ENCODE measurements at regions not wholly inside any gene's neighbourhood (a gene's known extent, or its start where the extent isn't known, plus 50 kb on each side); places are given as distances from the start of the nearest gene placed in this dataset.

- no peak for TF ChIP-seq CTBP1 (IDR thresholded peaks at IDR 0.05; ENCODE audit: borderline replicate concordance)
- no peak for TF ChIP-seq SUZ12 (IDR thresholded peaks at IDR 0.05)
- TF ChIP-seq TARDBP (IDR thresholded peaks at IDR 0.05): no peak
- no peak for TF ChIP-seq HDGF (IDR thresholded peaks at IDR 0.05; ENCODE audit: borderline replicate concordance)
- no peak for TF ChIP-seq L3MBTL2 (conservative IDR thresholded peaks at IDR 0.05)
- TF ChIP-seq FOXK2 (IDR thresholded peaks at IDR 0.05): no peak
- TF ChIP-seq PKNOX1 (IDR thresholded peaks at IDR 0.05): no peak
- no peak for TF ChIP-seq FOXA1 (IDR thresholded peaks at IDR 0.05)
- no peak for TF ChIP-seq ARNT (IDR thresholded peaks at IDR 0.05)
- no peak for TF ChIP-seq SP1 (IDR thresholded peaks at IDR 0.05)
- TF ChIP-seq ELF4 (IDR thresholded peaks at IDR 0.05): no peak
- TF ChIP-seq FOXM1 (IDR thresholded peaks at IDR 0.05; ENCODE audit: borderline replicate concordance): no peak
- TF ChIP-seq NFRKB (IDR thresholded peaks at IDR 0.05): no peak
- no peak for TF ChIP-seq LEF1 (IDR thresholded peaks at IDR 0.05; ENCODE audit: borderline replicate concordance)
- no peak for TF ChIP-seq ZNF384 (IDR thresholded peaks at IDR 0.05)
- TF ChIP-seq BHLHE40 (IDR thresholded peaks at IDR 0.05; ENCODE audit: borderline replicate concordance): no peak
- ChIA-PET POLR2A (no interaction called here), CTCF (no interaction called here)
- DNase-seq (ENCODE audit: extremely low spot score): no peak
Observed at GRCh38 chr9:110133059-110133458, 74.9 kb downstream of the C9orf152 start.

DNA sequence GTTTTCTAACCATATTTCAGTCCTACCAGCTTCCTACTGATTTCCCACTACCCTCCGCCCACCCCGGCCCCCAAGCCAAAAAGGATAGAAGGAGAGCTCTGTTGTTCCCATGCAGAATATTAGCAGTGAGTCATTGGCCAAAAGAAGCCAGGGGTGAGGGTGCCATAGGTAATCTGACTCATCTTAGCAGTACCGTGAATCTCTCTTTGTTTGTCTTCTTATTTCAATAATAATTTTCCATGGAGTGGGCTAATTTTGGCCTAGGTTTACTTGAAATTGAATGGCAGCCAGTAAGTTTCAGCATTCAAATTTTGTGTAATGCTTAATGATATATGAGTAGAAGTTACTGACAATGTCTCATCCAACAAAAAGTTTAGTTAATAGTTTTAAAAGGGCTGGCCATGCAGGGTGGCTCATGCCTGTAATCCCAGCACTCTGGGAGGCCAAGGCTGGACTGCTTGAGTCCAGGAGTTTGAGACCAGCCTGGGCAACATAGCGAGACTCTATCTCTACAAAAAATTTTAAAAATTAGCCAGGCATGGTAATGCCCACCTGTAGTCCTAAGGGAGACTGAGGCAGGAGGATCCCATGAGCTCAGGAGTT, 74.2 kb downstream of the C9orf152 start:
- CTCF ChIA-PET: no interaction called here
- POLR2A ChIA-PET: no interaction called here
- DNase-seq (ENCODE audit: extremely low spot score): no peak
- TF ChIP-seq ARNT (IDR thresholded peaks at IDR 0.05) (no peak), BHLHE40 (IDR thresholded peaks at IDR 0.05; ENCODE audit: borderline replicate concordance) (no peak), PKNOX1 (IDR thresholded peaks at IDR 0.05) (no peak), FOXK2 (IDR thresholded peaks at IDR 0.05) (no peak), SP1 (IDR thresholded peaks at IDR 0.05) (no peak), LEF1 (IDR thresholded peaks at IDR 0.05; ENCODE audit: borderline replicate concordance) (no peak), NFRKB (IDR thresholded peaks at IDR 0.05) (no peak), ZNF384 (IDR thresholded peaks at IDR 0.05) (no peak), ELF4 (IDR thresholded peaks at IDR 0.05) (no peak), SUZ12 (IDR thresholded peaks at IDR 0.05) (no peak), FOXA1 (IDR thresholded peaks at IDR 0.05) (no peak), L3MBTL2 (conservative IDR thresholded peaks at IDR 0.05) (no peak), HDGF (IDR thresholded peaks at IDR 0.05; ENCODE audit: borderline replicate concordance) (no peak), TARDBP (IDR thresholded peaks at IDR 0.05) (no peak)

- DNase-seq (ENCODE audit: extremely low spot score): no peak
- ChIA-PET POLR2A (no interaction called here), CTCF (no interaction called here)
- TF ChIP-seq HDGF (IDR thresholded peaks at IDR 0.05; ENCODE audit: borderline replicate concordance) (no peak), L3MBTL2 (conservative IDR thresholded peaks at IDR 0.05) (no peak)
Observed at GRCh38 chr9:110135846-110136245, 72.1 kb downstream of the C9orf152 start.

DNA sequence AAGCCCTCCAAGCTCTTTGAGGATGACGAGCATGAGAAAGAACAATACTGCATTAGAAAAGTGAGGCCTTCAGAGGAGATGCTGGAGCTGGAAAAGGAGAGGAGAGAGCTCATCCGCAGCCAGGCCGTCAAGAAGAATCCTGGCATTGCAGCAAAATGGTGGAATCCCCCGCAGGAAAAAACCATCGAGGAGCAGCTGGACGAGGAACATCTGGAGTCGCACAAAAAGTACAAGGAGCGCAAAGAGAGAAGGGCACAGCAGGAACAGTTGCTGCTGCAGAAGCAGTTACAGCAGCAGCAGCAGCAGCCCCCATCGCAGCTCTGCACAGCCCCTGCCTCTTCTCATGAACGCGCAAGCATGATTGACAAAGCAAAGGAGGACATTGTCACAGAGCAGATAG, 71.2 kb downstream of the C9orf152 start:
- POLR2A ChIA-PET: no interaction called here
- CTCF ChIA-PET: no interaction called here
- DNase-seq (ENCODE audit: extremely low spot score): no peak
- TF ChIP-seq FOXA1 (IDR thresholded peaks at IDR 0.05): no peak
- TF ChIP-seq SUZ12 (IDR thresholded peaks at IDR 0.05): no peak
- TF ChIP-seq PKNOX1 (IDR thresholded peaks at IDR 0.05): no peak
- no peak for TF ChIP-seq ZNF384 (IDR thresholded peaks at IDR 0.05)
- no peak for TF ChIP-seq NFRKB (IDR thresholded peaks at IDR 0.05)
- no peak for TF ChIP-seq FOXM1 (IDR thresholded peaks at IDR 0.05; ENCODE audit: borderline replicate concordance)
- TF ChIP-seq FOXK2 (IDR thresholded peaks at IDR 0.05): no peak
- TF ChIP-seq L3MBTL2 (conservative IDR thresholded peaks at IDR 0.05): no peak
- no peak for TF ChIP-seq CTBP1 (IDR thresholded peaks at IDR 0.05; ENCODE audit: borderline replicate concordance)
- TF ChIP-seq TARDBP (IDR thresholded peaks at IDR 0.05): no peak
- no peak for TF ChIP-seq SP1 (IDR thresholded peaks at IDR 0.05)
- TF ChIP-seq HDGF (IDR thresholded peaks at IDR 0.05; ENCODE audit: borderline replicate concordance): no peak
- TF ChIP-seq ARNT (IDR thresholded peaks at IDR 0.05): no peak
- no peak for TF ChIP-seq BHLHE40 (IDR thresholded peaks at IDR 0.05; ENCODE audit: borderline replicate concordance)
- no peak for TF ChIP-seq LEF1 (IDR thresholded peaks at IDR 0.05; ENCODE audit: borderline replicate concordance)
- TF ChIP-seq ELF4 (IDR thresholded peaks at IDR 0.05): no peak

GRCh38 chr9:110140276-110140675, 67.7 kb downstream of the C9orf152 start:
- DNase-seq (ENCODE audit: extremely low spot score): no peak
- POLR2A ChIA-PET: no interaction called here
- CTCF ChIA-PET: no interaction called here
- TF ChIP-seq LEF1 (IDR thresholded peaks at IDR 0.05; ENCODE audit: borderline replicate concordance) (no peak), FOXM1 (IDR thresholded peaks at IDR 0.05; ENCODE audit: borderline replicate concordance) (no peak), L3MBTL2 (conservative IDR thresholded peaks at IDR 0.05) (no peak)

GRCh38 chr9:110141227-110141793, 66.6 kb downstream of the C9orf152 start:
- ChIA-PET CTCF (no interaction called here), POLR2A (no interaction called here)
- TF ChIP-seq FOXA1 (IDR thresholded peaks at IDR 0.05): no peak
- TF ChIP-seq BHLHE40 (IDR thresholded peaks at IDR 0.05; ENCODE audit: borderline replicate concordance): no peak
- TF ChIP-seq ELF4 (IDR thresholded peaks at IDR 0.05): no peak
- TF ChIP-seq FOXM1 (IDR thresholded peaks at IDR 0.05; ENCODE audit: borderline replicate concordance): no peak
- no peak for TF ChIP-seq FOXK2 (IDR thresholded peaks at IDR 0.05)
- TF ChIP-seq CTBP1 (IDR thresholded peaks at IDR 0.05; ENCODE audit: borderline replicate concordance): no peak
- DNase-seq (ENCODE audit: extremely low spot score): no peak
